HG03045 (cell line): ENCODE measurements at regions not wholly inside any gene's neighbourhood (a gene's known extent, or its start where the extent isn't known, plus 50 kb on each side); places are given as distances from the start of the nearest gene placed in this dataset.

Experiments used
- ATAC-seq: cut with Tn5 transposase; IDR thresholded peaks from one replicate; pipeline ENCODE4 v1.9.1; 2021; ENCODE audit warnings: mild to moderate bottlenecking, moderate library complexity; ENCODE audit not compliant: unreplicated experiment

- ATAC-seq, result no peak
Observed at GRCh38 chr2:65553504-65554074, 121.2 kb upstream of the SPRED2 start.

DNA sequence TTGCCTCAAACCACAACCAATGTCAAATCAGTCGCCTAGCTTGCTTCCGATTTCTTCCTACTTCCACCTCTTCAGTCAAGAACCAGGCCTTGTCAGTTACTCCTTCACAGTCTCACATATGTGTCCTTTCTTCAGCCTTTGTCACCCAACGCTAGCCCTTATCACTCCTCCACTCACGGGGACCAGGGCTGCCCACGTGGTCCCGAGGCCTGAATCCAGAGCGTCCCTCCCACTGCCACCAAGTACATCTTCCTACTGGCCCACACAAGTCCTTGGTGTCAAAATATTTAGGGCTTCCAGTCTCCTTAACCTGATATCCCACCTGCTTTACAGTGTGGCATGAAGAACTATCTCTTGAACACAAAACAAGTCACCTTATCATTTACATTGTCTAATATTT is 119.1 kb upstream of the SPRED2 start:
- no peak for ATAC-seq

GRCh38 chr2:65550246-65550645 is 117.8 kb upstream of the SPRED2 start:
- ATAC-seq, result no peak

- ATAC-seq, result no peak
Observed at GRCh38 chr2:65549631-65550030, 117.2 kb upstream of the SPRED2 start.

DNA sequence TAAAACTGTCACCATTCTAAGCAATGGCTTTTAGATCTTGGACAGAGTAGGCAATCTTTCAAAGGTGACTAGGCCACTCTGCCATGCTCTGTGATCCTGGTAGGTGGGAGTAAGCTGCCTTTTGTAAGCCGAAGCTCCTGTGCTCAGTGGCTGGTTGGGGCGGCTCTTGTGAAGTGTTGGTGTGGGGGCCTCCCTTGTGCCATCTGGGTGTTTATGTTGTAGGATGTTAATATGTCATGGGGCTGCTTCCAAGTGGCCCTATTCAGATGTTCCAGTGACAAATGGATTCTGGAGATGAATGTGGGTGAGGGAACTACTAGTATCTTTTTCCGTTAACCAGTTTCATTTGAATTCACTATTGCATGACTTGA is 116.8 kb upstream of the SPRED2 start:
- no peak for ATAC-seq

GRCh38 chr2:65548576-65549256 is 116.3 kb upstream of the SPRED2 start:
- no peak for ATAC-seq

DNA sequence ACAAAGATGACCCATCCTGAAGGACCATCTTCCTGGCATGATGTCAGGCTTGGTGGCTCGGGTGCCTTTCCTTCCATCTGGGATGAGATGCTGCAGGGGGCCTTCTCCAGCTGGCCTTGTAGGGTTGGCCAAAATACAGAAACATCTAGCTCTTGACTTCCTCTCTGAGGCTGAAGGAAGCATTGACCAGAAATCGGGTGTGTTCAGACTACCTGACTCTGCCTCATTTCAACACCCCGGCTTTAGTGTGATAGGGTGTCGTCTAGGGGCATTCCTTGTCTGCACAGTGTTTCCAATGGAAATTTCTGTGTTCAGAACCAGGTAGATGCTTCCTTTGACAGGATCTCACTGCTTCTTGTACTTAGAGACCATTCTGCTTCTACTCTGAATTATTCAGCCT is 115.7 kb upstream of the SPRED2 start:
- ATAC-seq, result no peak

- no peak for ATAC-seq
Observed at GRCh38 chr2:65545837-65546805, 113.7 kb upstream of the SPRED2 start.

GRCh38 chr2:65541773-65542172 is 109.4 kb upstream of the SPRED2 start:
- no peak for ATAC-seq

GRCh38 chr2:65539633-65540032 is 107.2 kb upstream of the SPRED2 start:
- ATAC-seq, result no peak

- no peak for ATAC-seq
Observed at GRCh38 chr2:65537651-65538385, 105.4 kb upstream of the SPRED2 start.

DNA sequence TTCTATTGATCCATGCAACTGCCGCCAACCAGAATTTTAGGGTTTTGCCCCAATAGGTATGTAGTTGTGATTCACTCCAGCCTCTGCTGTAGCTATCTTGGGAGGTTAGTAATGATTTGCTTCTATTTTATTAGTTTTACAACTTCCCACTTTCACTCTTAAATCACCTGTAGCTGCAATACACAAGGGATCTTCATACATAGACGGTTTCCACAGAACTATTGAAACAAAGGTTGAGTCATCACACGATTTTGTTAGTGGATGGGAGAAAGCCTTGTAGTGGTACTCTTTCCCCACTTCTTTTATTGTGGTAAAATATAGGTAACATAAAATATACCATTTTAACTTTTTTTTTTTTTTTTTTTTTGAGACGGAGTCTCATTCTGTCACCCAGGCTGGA is 104.2 kb upstream of the SPRED2 start:
- peak; percentile 71 for ATAC-seq

GRCh38 chr2:65532937-65533336 is 100.5 kb upstream of the SPRED2 start:
- no peak for ATAC-seq

DNA sequence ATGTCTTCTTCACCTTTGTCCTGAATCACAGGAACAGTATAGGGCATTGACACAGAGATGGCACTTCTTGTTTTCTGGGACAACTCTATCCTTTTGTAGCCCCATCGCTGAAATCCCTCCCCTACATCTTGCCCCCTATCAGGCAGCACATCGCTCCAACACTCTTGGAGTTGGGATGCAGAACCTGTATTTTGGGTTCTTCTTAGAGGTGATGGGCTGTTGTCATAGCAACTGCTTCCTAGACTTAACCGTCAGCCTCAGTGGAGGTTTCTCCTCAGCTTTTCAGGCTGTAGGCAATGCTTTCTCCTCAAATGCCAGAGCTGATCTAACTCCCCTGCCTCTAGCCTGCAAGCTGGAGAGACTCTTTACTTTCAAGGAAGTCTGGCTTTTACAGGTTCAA is 99.9 kb upstream of the SPRED2 start:
- no peak for ATAC-seq

DNA sequence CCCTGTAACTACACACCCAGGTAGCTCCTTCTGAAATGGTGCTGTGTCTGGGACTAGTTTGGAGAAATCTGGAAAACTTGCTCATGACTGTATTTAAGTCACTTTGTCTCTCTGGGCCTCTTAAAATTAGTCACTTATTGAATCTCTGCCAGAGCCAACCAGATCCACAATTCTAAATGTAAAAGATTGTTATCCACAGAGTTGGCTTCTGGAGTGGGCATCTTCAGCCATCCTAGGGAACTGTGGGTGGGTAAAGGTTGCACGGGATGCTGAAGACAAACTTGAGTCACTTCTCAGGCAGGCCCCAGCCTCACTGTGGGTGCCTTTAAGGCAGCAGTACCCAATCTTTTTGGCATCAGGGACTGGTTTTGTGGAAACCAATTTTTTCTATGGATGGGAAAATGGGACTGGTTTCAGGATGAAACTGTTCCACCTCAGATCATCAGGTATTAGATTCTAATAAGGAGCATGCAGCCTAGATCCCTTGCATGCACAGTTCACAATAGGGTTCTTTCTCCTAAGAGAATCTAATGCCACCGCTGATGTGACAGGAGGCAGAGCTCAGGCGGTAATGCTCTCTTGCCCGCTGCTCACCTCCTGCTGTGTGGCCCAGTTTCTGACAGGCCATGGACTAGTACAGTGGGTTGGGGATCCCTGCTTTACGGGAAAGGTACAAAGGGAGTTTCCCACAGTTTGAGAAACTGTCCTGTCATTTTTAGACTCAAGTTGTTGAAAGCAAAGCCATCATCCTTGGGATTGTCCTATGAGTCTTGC is 98.3 kb upstream of the SPRED2 start:
- ATAC-seq, result no peak

DNA sequence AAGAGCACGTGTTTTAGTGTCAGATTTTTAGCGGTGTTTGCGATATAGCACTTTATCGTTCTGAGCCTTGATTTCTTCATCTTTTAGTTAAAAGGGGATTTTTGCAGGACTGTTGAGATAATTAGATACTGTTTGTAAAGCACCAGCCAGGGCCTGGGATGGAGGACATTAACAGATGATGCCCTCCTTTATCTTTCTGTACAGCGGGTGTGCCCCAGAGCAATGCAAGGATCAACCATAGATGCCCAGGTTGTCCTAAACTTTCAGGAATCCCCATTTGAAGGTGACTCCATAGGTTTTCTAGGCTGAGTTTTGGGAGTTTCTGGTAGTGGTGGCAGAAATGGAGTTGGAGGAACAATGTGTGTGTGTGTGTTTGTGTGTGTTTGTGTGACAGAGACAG is 97.0 kb upstream of the SPRED2 start:
- no peak for ATAC-seq

DNA sequence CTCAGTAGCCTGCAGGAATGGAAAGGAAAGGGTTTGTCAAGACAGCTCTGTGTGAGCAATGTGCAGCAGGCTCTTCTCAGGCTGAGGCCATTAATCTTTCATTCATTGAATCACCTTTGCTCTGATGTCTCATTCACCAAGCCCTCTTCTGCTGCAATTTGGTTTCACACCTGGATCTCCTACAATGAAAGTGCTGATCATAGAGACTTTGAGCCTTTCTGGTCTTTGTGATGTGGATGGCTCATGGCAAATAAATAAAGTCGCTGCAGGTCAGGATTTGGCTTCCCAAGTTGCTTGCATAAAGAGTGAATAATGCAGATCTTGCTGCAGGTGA is 95.8 kb upstream of the SPRED2 start:
- no peak for ATAC-seq

DNA sequence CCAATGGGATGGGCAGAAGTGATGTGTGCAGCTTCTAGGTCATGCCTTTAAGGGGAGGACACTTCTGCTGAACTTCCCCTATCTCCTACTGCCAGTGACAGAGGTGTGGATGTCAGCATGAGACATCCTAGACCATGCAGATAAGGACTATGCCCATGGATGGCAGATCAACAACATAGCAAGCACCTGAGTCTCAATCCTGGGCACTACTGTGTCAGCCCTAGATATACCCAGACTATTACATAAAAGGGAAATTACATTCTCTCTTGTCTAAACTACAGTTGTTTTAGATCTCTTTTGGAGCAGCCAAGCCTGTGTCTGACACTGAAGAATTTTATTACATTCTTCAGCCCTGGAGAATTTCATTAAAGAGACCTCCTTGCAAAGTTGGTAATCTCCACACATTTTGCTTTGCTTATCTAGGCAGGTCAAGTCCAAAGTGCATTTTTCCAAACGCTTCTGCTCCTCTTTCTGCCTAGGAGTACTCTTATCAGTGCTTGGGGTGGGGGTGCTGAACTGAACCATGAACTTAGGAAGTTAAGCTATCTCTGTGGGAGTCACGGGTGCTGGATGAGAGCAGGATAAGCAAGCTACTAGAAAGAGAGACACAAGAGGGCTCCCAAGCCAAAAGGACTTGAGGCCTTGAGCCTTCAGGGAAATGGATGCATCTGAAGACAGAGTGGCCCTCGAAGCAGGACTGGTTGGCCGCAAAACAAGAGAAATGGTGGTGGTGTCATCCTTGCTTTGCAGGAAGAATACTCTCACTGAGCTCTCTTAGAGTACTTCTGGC is 95.2 kb upstream of the SPRED2 start:
- ATAC-seq, result no peak

GRCh38 chr2:65525616-65526231 is 93.3 kb upstream of the SPRED2 start:
- ATAC-seq, result no peak
